H9 (cell line): ENCODE measurements at regions not wholly inside any gene's neighbourhood (a gene's known extent, or its start where the extent isn't known, plus 50 kb on each side); places are given as distances from the start of the nearest gene placed in this dataset.

Experiments used
- DNase-seq: peaks from one replicate; pipeline ENCODE4 v3.0.0-alpha.2; 2017
- H2AFZ ChIP-seq: one replicate; pipeline ENCODE4 v1.6.1; 2013; ENCODE audit warnings: mild to moderate bottlenecking, low read length, control low read depth, moderate library complexity
- H2AK5ac ChIP-seq: 2 replicates; pipeline ENCODE4 v1.6.1; 2013; ENCODE audit warnings: low read length, control low read depth, mixed read lengths; ENCODE audit not compliant: insufficient read length
- H2BK120ac ChIP-seq: one replicate; pipeline ENCODE4 v1.6.1; 2013; ENCODE audit warnings: low read depth, mild to moderate bottlenecking, low read length, control low read depth, inconsistent platforms; ENCODE audit not compliant: poor library complexity, severe bottlenecking
- H2BK12ac ChIP-seq: 2 replicates; pipeline ENCODE4 v1.6.1; 2013; ENCODE audit warnings: low read length, control low read depth, mixed read lengths, low read depth; ENCODE audit not compliant: insufficient read length
- H2BK15ac ChIP-seq: 2 replicates; pipeline ENCODE4 v1.6.1; 2013; ENCODE audit warnings: low read depth, low read length, control low read depth
- H2BK20ac ChIP-seq: one replicate; pipeline ENCODE4 v1.6.1; 2013; ENCODE audit warnings: low read depth, mild to moderate bottlenecking, low read length, control low read depth, inconsistent platforms; ENCODE audit not compliant: poor library complexity, severe bottlenecking
- H2BK5ac ChIP-seq: 2 replicates; pipeline ENCODE4 v1.6.1; 2013; ENCODE audit warnings: low read length, control low read depth, mixed read lengths; ENCODE audit not compliant: insufficient read length
- H3K14ac ChIP-seq: 2 replicates; pipeline ENCODE4 v1.6.1; 2013; ENCODE audit warnings: low read length, control low read depth; ENCODE audit not compliant: insufficient read depth
- H3K18ac ChIP-seq: 2 replicates; pipeline ENCODE4 v1.6.1; 2013; ENCODE audit warnings: low read depth, mild to moderate bottlenecking, mixed read lengths, low read length, control low read depth; ENCODE audit not compliant: insufficient read length
- H3K23ac ChIP-seq: 2 replicates; pipeline ENCODE4 v1.6.1; 2013; ENCODE audit warnings: low read length, control low read depth, mixed read lengths, low read depth; ENCODE audit not compliant: insufficient read length
- H3K23me2 ChIP-seq: 2 replicates; pipeline ENCODE4 v1.6.1; 2013; ENCODE audit warnings: low read depth, mild to moderate bottlenecking, mixed read lengths, low read length, control low read depth; ENCODE audit not compliant: insufficient read length, poor library complexity, severe bottlenecking
- H3K27ac ChIP-seq: 2 replicates; pipeline ENCODE4 v1.5.1; 2013; ENCODE audit warnings: low read length, control low read depth, mixed read lengths, low read depth; ENCODE audit not compliant: insufficient read length
- H3K27me3 ChIP-seq: 2 replicates; pipeline ENCODE4 v1.6.1; 2013; ENCODE audit warnings: low read length, control low read depth, inconsistent platforms; ENCODE audit not compliant: insufficient read depth
- H3K4ac ChIP-seq: 2 replicates; pipeline ENCODE4 v1.6.1; 2013; ENCODE audit warnings: low read depth, mild to moderate bottlenecking, control low read depth, inconsistent platforms, low read length, moderate library complexity
- H3K4me1 ChIP-seq: 2 replicates; pipeline ENCODE4 v1.6.1; 2013; ENCODE audit warnings: low read length, control low read depth, inconsistent platforms; ENCODE audit not compliant: insufficient read depth
- H3K4me2 ChIP-seq: 2 replicates; pipeline ENCODE4 v1.6.1; 2013; ENCODE audit warnings: low read length, control low read depth, mixed read lengths; ENCODE audit not compliant: insufficient read length, insufficient read depth
- H3K56ac ChIP-seq: 2 replicates; pipeline ENCODE4 v1.6.1; 2013; ENCODE audit warnings: low read depth, mild to moderate bottlenecking, mixed read lengths, low read length, control low read depth; ENCODE audit not compliant: insufficient read length
- H3K79me1 ChIP-seq: 2 replicates; pipeline ENCODE4 v1.6.1; 2013; ENCODE audit warnings: low read depth, mild to moderate bottlenecking, moderate library complexity, low read length, control low read depth, inconsistent platforms; ENCODE audit not compliant: insufficient read depth, poor library complexity, severe bottlenecking
- H3K79me2 ChIP-seq: 2 replicates; pipeline ENCODE4 v1.6.1; 2013; ENCODE audit warnings: low read length, control low read depth, inconsistent platforms; ENCODE audit not compliant: insufficient read depth
- H3K9ac ChIP-seq: 2 replicates; pipeline ENCODE4 v1.6.1; 2013; ENCODE audit warnings: low read length, control low read depth, mixed read lengths; ENCODE audit not compliant: insufficient read length; ENCODE audit errors: extremely low read depth
- H3K9me3 ChIP-seq: one replicate; pipeline ENCODE4 v1.6.1; 2013; ENCODE audit warnings: low read depth, low read length, inconsistent platforms; ENCODE audit not compliant: control insufficient read depth
- H3T11ph ChIP-seq: one replicate; pipeline ENCODE4 v1.6.1; 2013; ENCODE audit warnings: mild to moderate bottlenecking, low read length, control low read depth, inconsistent platforms
- H4K20me1 ChIP-seq: one replicate; pipeline ENCODE4 v1.6.1; 2013; ENCODE audit not compliant: control insufficient read depth, insufficient read length, insufficient read depth
- H4K5ac ChIP-seq: 2 replicates; pipeline ENCODE4 v1.6.1; 2013; ENCODE audit warnings: low read depth, mild to moderate bottlenecking, mixed read lengths, low read length, control low read depth; ENCODE audit not compliant: insufficient read length
- H4K8ac ChIP-seq: replicated peaks from 2 replicates; pipeline ENCODE4 v1.6.1; 2013; ENCODE audit warnings: low read length, control low read depth, mixed read lengths, low read depth; ENCODE audit not compliant: insufficient read length
- H4K91ac ChIP-seq: 2 replicates; pipeline ENCODE4 v1.6.1; 2013; ENCODE audit warnings: low read depth, mild to moderate bottlenecking, moderate library complexity, mixed read lengths, low read length, control low read depth; ENCODE audit not compliant: insufficient read length
- H3K27ac Mint-ChIP-seq, 3 experiments: 2 replicates in 2 of 3; 3 replicates in 1 of 3; pipeline ENCODE4 v1.8.0; 2020 to 2021; ENCODE audit warnings: mixed read lengths in 3 of 3, mild to moderate bottlenecking in 1 of 3, moderate library complexity in 1 of 3
- H3K27me3 Mint-ChIP-seq: 2 replicates; pipeline ENCODE4 v1.8.0; 2021; ENCODE audit warnings: low read depth, mild to moderate bottlenecking, moderate library complexity, mixed read lengths
- H3K36me3 Mint-ChIP-seq, 3 experiments: 2 replicates in 2 of 3; 3 replicates in 1 of 3; pipeline ENCODE4 v1.8.0; 2020 to 2021; ENCODE audit warnings: low read depth in 3 of 3, mixed read lengths in 3 of 3; ENCODE audit not compliant: insufficient read depth in 1 of 3
- H3K4me1 Mint-ChIP-seq, 2 experiments: 2 replicates each; pipeline ENCODE4 v1.8.0; 2020; ENCODE audit warnings: mixed read lengths in 2 of 2
- H3K4me3 Mint-ChIP-seq, 2 experiments: 2 replicates in 1 of 2; 3 replicates in 1 of 2; pipeline ENCODE4 v1.8.0; 2020 to 2021; ENCODE audit warnings: mild to moderate bottlenecking in 2 of 2, mixed read lengths in 2 of 2, moderate library complexity in 1 of 2
- H3K9me3 Mint-ChIP-seq, 2 experiments: 2 replicates in 1 of 2; 3 replicates in 1 of 2; pipeline ENCODE4 v1.8.0; 2020; ENCODE audit warnings: mild to moderate bottlenecking in 2 of 2, mixed read lengths in 2 of 2, moderate library complexity in 1 of 2
- CTCF ChIP-seq: fragments of 200-600 bp; sonication (generic); conservative IDR thresholded peaks from 3 replicates; pipeline ENCODE4 v1.8.0; 2021; ENCODE audit warnings: antibody characterized with exemption, mild to moderate bottlenecking
- WGBS: extraction: QIAGEN DNeasy Blood & Tissue Kit; methylation state at CpG from one replicate; pipeline ENCODE4 v1.1.7; 2013; ENCODE audit warnings: missing lambda C conversion rate, low lambda C conversion rate, mixed read lengths; ENCODE audit not compliant: insufficient read length; ENCODE audit errors: extremely low coverage; 5-methylcytosine and 5-hydroxymethylcytosine counted together

GRCh38 chr10:105707603-105708002 is 1066.5 kb downstream of the SORCS3 start:
- Mint-ChIP-seq H3K27ac (no peak overlapping the region), H3K9me3 (peaks cover 6 to 10% of the 10 kb centered on the region in 2 experiments; a peak in 4 of 5 replicates), H3K4me3 (no peak overlapping the region), H3K36me3 (no peaks in the 10 kb centered on the region), H3K27me3 (peaks cover 6% of the 10 kb centered on the region), H3K4me1 (peaks cover 3 to 9% of the 10 kb centered on the region in 2 experiments; a peak in 3 of 4 replicates)
- Histone ChIP-seq H2AK5ac (no peak overlapping the region), H2AFZ (no peak overlapping the region), H3K56ac (no peak overlapping the region), H4K20me1 (no peaks in the 10 kb centered on the region), H3K9me3 (no peaks in the 10 kb centered on the region), H2BK5ac (no peak overlapping the region), H3K27ac (no peak overlapping the region), H3T11ph (no peak overlapping the region), H3K4ac (no peak overlapping the region), H3K4me2 (no peak overlapping the region), H3K14ac (no peak overlapping the region), H2BK20ac (no peak overlapping the region), H3K23me2 (no peaks in the 10 kb centered on the region), H4K5ac (no peak overlapping the region), H2BK120ac (no peak overlapping the region), H3K18ac (no peak overlapping the region), H3K9ac (no peak overlapping the region), H3K79me2 (no peaks in the 10 kb centered on the region), H3K4me1 (no peaks in the 10 kb centered on the region), H2BK15ac (no peak overlapping the region), H2BK12ac (no peak overlapping the region), H3K79me1 (no peaks in the 10 kb centered on the region), H4K8ac (no peak overlapping the region), H3K23ac (no peak overlapping the region), H4K91ac (no peak overlapping the region), H3K27me3 (no peaks in the 10 kb centered on the region)
- no peak for DNase-seq
- TF ChIP-seq CTCF: no peak
- WGBS: no CpG with 5 or more reads among the region's 2 CpGs
